ENCODE measurements at regions not wholly inside any gene's neighbourhood (a gene's known extent, or its start where the extent isn't known, plus 50 kb on each side); places are given as distances from the start of the nearest gene placed in this dataset.

GRCh38 chr9:16322849-16323248 lies 547.6 kb downstream of the BNC2 start:
- Mint-ChIP-seq H3K4me1 (peaks cover 5% of the 10 kb centered on the region), H3K27ac (no peak overlapping the region), H3K36me3 (peaks cover 3% of the 10 kb centered on the region), H3K27me3 (ENCODE audit: low read depth) (no peaks in the 10 kb centered on the region), H3K9me3 (peaks cover 4% of the 10 kb centered on the region), H3K4me3 (no peak overlapping the region)
- DNase-seq (ENCODE audit: low spot score in 2 of 2, unreplicated experiment in 2 of 2): no peak
- no peak for TF ChIP-seq CTCF (IDR thresholded peaks at IDR 0.05; ENCODE audit: unreplicated experiment)

- Mint-ChIP-seq H3K4me3 (no peak overlapping the region), H3K9me3 (no peaks in the 10 kb centered on the region), H3K27me3 (ENCODE audit: low read depth) (no peaks in the 10 kb centered on the region), H3K4me1 (peaks cover 9% of the 10 kb centered on the region), H3K36me3 (no peaks in the 10 kb centered on the region), H3K27ac (no peak overlapping the region)
- DNase-seq (ENCODE audit: low spot score in 2 of 2, unreplicated experiment in 2 of 2): no peak
- TF ChIP-seq CTCF (IDR thresholded peaks at IDR 0.05; ENCODE audit: unreplicated experiment): no peak
Measured at GRCh38 chr9:16325966-16326365, 544.5 kb downstream of the BNC2 start.

GRCh38 chr9:16328349-16328748 lies 542.1 kb downstream of the BNC2 start:
- H3K4me1 Mint-ChIP-seq: peaks cover 16% of the 10 kb centered on the region
- no peak overlapping the region for H3K4me3 Mint-ChIP-seq
- TF ChIP-seq CTCF (IDR thresholded peaks at IDR 0.05; ENCODE audit: unreplicated experiment): no peak
- no peak for DNase-seq (ENCODE audit: low spot score in 2 of 2, unreplicated experiment in 2 of 2)
- no peak overlapping the region for H3K27ac Mint-ChIP-seq
- H3K27me3 Mint-ChIP-seq (ENCODE audit: low read depth): no peaks in the 10 kb centered on the region
- peaks cover 3% of the 10 kb centered on the region for H3K9me3 Mint-ChIP-seq
- no peaks in the 10 kb centered on the region for H3K36me3 Mint-ChIP-seq

GRCh38 chr9:16329671-16330113 lies 540.8 kb downstream of the BNC2 start:
- Mint-ChIP-seq H3K36me3 (no peaks in the 10 kb centered on the region), H3K4me1 (peaks cover 16% of the 10 kb centered on the region), H3K27ac (no peak overlapping the region), H3K4me3 (no peak overlapping the region), H3K9me3 (peaks cover 3% of the 10 kb centered on the region), H3K27me3 (ENCODE audit: low read depth) (no peaks in the 10 kb centered on the region)
- TF ChIP-seq CTCF (IDR thresholded peaks at IDR 0.05; ENCODE audit: unreplicated experiment): no peak
- no peak for DNase-seq (ENCODE audit: low spot score in 2 of 2, unreplicated experiment in 2 of 2)

- no peak for DNase-seq (ENCODE audit: low spot score in 2 of 2, unreplicated experiment in 2 of 2)
- Mint-ChIP-seq H3K36me3 (no peaks in the 10 kb centered on the region), H3K27ac (no peak overlapping the region), H3K27me3 (ENCODE audit: low read depth) (no peaks in the 10 kb centered on the region), H3K9me3 (peaks cover 3% of the 10 kb centered on the region), H3K4me1 (peaks cover 16% of the 10 kb centered on the region), H3K4me3 (no peak overlapping the region)
- TF ChIP-seq CTCF (IDR thresholded peaks at IDR 0.05; ENCODE audit: unreplicated experiment): no peak
Measured at GRCh38 chr9:16331031-16331430, 539.4 kb downstream of the BNC2 start.

- H3K4me3 Mint-ChIP-seq: no peak overlapping the region
- no peak overlapping the region for H3K27ac Mint-ChIP-seq
- peaks cover 16% of the 10 kb centered on the region for H3K4me1 Mint-ChIP-seq
- H3K27me3 Mint-ChIP-seq (ENCODE audit: low read depth): no peaks in the 10 kb centered on the region
- H3K36me3 Mint-ChIP-seq: no peaks in the 10 kb centered on the region
- TF ChIP-seq CTCF (IDR thresholded peaks at IDR 0.05; ENCODE audit: unreplicated experiment): no peak
- no peak for DNase-seq (ENCODE audit: low spot score in 2 of 2, unreplicated experiment in 2 of 2)
- peaks cover 3% of the 10 kb centered on the region for H3K9me3 Mint-ChIP-seq
Measured at GRCh38 chr9:16331527-16331926, 538.9 kb downstream of the BNC2 start.

Measured in mesothelial cell of epicardium (in vitro differentiated cells).